CD4-positive, alpha-beta T cell treated with Interleukin-4 for 1 hour (primary cell): ENCODE measurements at regions not wholly inside any gene's neighbourhood (a gene's known extent, or its start where the extent isn't known, plus 50 kb on each side); places are given as distances from the start of the nearest gene placed in this dataset.

Experiments used
- DNase-seq, 2 donors: peaks; one replicate each; pipeline ENCODE4 v3.0.0-alpha.2; 2020 to 2022

DNA sequence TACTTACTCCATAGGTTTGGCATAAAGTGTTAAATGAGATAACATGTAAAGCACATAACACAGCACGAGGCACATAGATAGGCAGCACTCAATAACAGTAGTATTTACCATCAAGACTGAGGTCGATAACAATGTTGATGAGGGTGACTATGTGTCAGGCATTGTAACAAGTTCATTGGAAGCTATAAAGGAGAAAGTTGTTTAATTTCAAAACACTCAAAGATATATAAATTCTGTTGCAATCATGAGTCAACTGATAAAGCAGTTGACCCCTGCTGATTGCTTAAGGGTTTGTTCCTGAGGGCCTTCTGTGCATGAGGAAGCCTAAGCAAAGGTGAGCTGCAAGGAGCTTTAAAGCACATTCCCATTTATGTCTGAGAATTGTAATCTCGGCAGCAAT is 760.5 kb downstream of the SATB2 start:
- DNase-seq: no peak

DNA sequence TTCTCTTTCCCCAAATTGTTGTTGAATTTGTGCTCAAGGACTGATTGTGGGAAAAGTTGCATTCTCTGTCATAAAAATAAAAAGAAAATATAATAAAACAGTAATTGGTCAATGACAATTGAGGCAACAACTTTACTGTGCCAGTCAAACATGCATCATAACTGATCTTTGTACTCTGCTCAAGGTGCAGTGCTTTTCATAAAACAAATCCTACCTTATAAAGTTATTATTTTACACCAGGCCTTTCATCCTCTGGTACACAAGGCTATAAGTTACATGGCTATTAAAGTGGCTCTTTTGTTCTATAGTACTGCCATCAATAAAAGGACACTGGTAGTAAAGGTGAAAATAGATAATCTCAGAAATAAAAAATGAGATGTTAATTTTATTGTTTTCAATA is 761.9 kb downstream of the SATB2 start:
- DNase-seq: no peak

DNA sequence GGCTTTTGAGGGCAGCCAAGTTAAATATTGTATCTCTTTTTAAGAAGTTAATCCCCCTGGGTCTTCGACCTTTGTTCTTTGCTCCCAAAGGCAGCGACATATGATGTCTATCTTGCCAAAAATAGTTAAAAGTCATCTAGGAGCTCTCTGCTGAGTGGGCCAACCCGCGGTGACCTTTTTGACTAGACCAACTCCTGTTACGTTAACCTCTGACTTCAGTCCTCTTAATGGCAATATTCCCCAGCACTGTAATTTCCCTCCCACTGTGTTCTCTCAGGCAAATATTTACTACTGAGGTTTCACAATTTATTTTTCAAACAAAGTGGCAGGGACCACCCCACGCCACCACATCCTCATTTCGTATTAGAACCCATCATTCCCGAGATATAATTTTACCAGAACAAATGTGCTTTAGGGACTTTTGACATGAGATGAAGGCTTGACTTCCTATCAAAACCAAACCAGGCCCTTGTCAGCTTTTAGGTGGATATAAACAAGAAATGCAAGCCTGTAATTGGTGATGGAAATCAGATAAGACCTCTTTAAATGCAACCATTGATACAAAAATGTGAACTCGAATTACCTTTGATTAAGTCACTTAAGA is 764.7 kb downstream of the SATB2 start:
- DNase-seq: no peak

DNA sequence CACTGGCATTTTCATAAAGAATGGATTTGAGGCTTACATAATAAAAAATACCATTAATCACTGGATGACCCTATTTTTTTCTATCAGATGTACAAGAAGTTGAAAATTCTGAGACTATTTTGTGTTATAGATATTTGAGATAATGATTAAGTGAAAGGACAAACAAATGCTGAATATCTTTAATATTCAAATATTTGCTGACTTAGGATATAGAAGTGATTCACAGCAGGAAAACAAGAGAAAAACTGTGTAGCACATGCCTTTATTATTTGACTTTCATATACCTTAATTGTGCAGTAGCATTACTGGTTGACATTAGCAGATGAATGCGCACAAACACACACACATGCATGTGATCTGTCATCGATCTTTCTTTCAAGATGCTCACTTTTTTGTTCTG is 766.5 kb downstream of the SATB2 start:
- DNase-seq: no peak

DNA sequence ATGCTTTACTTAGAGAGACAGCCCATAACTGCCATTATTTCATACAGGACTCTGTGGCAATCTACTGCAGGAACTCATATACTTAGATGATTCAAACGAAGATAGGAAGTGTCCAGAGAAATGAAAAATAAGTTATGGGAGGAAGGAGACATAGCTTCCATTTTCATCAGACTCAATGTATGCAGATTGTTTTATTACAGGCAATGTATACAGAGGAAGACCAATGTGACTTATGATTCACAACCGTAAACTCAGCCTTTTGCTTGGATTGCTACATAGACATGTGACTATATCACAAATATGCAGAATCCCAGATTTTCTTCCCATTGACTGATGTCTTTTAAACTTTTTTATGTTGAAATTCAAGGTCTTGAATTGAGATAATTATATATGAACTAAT is 793.4 kb downstream of the SATB2 start:
- no peak for DNase-seq

DNA sequence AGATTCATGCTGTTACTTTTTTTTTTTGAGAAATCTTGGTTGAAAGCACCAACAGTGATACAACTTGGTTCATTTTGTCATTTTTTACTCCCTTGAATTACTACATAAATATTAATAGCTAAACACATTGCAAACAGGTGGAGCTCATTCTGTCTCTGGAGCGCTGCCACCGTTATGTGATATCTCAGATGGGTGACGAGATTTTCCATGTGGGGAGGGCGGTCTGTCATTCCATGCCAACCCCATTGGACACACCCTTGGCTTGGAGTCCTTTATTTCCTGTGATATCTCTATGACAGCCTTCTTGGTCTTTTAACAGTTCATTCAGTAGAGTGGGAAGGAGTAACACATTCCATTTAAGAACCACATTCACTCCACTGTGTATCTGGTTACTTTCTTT is 794.8 kb downstream of the SATB2 start:
- no peak for DNase-seq

DNA sequence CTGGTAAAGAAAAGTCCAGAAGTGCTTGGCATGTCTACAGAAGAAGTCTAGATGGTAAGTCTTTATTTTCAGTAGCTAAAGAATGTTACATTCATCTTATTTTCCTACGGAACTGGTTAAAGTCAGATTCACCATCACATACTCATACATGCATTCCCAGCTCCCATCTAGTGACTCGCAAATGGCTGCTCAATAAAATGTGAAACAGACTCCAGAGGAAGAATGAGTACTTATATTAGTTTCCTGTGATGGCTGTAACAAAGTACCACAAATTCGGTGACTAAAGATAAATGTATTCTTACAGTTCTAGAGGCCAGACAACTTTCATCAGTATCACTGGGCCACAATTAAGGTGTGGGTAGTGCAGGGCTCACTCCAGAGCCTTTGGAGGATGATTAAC is 797.2 kb downstream of the SATB2 start:
- DNase-seq: no peak

DNA sequence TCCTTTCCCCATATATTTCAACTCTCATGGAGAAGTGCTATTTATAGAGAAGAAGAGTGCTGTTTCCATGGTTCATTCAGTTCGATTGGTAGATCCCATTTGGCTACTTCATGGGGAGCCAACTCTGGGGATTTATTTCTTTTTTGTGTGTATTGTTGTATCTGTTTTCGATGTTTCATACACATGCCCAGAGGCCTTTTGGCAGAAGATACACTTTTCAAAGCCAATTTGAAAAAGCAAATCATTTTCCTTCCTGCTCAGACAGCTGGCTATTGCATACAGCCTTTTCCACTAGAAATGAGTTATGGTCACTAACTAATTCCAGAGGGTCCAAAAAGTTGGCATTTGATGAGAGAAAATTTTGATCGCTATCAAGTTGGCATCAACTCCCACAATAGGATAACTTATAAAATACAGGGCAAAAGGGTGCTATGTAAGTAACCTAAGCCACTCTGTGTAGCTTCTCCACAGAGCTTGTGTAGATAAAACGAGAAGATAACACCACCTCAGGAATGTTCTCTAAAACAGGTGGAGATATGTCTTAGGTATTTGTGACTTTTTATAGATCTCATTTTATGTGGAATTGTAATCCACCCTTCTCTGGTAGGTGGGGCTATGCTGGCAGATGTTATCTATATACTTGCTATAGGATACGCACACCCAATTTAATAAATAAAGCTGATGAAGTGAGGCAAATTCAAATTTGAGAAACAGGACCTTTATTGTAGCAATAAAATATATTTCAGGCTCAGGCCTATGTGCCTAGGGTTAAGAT is 798.5 kb downstream of the SATB2 start:
- no peak for DNase-seq

DNA sequence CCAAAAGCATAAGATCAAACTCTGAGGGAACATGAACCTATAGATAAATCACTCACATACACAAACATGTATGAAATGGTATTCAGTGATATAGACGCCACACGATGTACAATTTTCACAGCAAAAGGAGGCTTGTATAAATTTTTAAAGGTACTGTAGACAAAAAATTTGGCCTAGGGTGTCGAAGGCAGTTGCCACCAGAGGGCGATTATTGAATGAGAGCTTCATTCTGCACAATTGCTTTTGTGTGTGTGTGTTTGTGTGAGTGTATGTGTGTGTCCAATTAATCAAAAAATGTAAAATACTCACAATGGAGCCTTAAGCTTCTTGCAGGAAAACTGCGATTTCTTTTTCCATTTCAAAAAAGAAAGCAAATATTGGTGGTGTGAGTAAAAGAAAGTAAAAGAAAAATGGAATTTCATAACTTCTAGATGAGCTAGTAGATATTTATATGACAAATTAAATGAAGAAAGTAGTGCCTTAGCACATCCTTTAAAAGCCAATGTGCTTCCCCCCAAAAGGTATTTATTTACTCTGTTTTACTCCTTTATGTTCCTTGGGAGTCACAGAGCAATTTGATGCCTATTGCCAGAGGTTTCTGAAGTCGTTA is 800.1 kb downstream of the SATB2 start:
- no peak for DNase-seq

DNA sequence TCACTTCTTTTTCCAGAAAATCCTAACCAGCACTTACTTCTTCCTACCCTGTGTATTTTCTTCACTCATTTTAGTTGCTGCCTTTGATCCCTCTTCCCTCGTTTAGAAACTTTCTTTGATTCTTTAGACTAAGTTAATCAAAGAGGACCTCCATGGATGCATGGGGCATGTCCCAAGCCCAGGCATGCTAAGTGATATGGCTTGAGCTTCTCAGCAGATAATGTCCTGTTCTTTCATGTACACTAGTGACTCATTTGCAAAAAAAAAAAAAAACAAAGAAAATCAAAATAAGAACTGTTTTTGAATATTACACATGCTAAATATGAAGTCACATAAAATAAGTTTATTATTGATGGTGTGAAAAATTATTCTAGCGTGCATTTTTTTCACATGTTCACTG is 800.9 kb downstream of the SATB2 start:
- DNase-seq: no peak

DNA sequence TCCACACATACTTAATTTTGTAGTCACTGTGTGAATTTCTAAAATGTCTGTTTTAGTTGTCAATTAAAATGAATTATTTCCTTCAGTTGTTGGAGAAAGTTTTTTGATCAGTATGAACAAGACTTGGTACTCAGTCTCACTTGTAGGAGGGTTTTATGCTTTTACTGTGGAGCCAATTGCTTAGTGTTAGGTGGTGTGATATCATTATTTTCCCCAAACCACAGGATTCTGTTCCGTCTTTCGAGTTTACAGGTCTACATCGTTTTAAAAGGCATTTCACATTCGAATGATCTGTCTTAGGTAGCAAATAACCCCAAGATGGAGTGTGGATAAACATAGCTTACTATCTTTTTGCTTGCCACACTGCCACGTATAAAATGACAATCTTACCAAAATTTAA is 803.1 kb downstream of the SATB2 start:
- no peak for DNase-seq

DNA sequence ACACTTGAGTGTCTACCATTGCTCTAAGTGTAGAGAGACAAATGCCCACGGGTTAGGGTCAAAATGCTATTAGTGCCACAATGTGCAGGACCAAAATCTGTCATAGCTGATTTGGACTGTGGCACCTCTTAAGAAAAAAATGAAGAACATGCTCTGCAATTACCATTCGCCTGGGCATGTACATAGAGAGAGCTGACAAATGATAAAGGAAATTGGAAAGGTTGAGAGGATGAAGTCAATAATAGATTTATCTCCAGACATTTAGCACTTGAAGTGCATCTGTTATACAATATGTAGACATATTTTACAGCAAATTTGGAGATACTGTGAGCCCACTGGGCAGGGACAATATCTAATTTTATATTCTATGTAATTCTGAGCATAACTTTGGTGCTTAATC is 804.4 kb downstream of the SATB2 start:
- no peak for DNase-seq

DNA sequence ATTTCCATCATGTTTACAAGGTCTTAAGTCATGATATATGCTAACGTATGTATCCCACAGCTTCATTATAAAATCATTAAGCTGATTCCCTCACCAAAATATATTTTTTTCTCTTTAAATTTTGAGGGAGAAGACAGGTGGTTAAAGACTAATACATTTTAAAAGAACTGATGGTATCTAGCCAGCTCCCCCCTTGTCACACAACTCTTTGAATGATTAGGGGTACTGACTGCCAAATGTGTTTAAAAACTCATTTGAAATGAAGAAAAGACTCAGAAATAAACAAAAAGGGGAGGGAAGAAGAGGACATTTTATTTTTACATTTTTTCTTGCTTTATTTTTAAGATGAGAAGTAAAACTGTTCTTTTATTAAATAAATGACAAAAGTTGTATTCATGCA is 805.3 kb downstream of the SATB2 start:
- DNase-seq: no peak

DNA sequence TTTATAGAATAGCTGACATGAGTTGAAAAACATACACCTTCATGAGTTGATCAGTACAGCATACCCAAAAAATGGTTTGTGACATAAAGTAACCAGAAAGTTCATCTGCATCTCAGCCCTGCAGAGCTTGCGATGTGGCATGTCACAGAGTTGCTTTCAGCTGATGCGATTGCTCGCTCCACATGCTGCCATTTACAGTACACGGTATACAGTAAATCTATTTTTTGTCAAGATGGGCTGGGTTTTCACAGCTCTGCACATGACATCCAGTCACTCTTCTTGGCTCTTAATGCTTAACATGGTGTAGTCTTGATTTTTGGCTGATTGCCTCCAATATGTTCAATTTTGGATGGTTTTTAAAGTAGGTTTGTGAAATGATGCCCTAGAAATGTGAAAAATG is 811.9 kb downstream of the SATB2 start:
- DNase-seq: no peak

DNA sequence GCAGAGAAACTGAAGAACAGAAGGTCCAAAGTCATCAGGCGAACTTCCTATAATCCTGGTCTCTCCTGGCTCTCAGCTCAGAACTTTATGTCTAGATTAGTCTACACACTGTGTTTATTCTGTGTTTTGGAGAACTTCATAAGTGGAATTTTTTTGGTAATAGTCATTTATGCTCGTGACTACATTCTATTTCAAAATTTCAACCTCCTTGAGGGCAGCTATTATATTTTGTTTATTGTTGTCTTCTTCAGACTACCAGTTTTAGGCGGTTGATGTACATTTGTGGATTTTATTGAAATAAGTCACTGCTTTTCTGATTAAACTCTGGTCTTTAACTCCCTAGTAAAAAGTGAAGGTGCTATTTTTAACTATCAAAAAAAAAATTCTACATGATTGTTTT is 816.6 kb downstream of the SATB2 start:
- no peak for DNase-seq

DNA sequence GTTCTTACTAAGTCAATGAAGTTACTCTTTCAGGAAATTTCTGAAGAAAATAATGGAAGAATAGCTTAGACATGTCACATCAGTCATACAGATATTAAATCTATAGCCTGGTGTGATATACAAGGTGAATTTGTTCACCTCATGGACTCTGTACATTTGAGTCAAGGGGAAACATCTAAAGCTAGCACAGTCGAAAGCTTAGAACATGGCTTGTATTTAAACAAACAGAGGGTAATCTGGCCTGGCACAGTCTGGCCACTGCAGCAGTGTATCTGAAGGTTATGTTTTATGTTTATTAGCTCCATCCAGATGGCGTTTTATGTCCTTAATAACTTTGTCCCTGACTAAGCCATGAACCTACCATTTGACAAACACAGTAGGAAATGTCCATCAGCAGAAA is 817.3 kb downstream of the SATB2 start:
- no peak for DNase-seq

DNA sequence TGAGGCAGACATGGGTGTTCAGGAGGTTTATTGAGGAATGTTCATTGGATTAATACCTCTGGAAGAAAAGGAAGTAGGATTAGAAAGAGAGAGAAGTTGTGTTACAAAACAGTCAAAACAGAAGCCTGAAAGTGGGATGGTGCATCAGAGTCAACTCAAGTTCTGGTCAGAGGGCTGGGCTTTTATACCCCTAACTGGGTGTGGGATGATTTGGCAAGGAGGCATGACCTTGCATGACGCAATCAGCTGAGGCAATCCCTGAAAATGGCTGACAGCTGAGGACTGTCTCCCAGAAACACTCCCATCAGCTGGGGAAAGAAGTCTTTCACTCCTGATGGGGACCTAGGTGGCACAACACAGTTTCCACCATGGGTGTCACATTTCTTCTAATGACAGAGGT is 818.2 kb downstream of the SATB2 start:
- DNase-seq: no peak

DNA sequence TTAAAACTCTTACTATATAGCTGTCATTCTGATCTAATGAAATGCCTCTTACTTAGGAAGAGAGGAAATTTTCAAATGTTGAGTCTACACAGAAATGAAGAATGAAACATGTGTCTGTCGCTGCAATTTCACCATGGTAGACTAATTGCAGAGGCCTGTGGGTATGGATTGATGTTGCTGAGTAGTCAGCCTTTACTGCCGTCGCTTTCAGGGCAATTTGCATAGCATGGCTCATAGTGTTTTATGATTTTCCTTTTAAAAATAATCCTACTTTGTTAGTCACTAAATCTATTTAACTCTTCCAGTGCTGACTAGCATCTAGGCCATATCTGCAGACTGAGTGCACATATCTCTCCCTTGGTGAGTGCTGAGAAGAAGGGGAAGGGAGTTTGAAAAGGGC is 819.2 kb downstream of the SATB2 start:
- no peak for DNase-seq

DNA sequence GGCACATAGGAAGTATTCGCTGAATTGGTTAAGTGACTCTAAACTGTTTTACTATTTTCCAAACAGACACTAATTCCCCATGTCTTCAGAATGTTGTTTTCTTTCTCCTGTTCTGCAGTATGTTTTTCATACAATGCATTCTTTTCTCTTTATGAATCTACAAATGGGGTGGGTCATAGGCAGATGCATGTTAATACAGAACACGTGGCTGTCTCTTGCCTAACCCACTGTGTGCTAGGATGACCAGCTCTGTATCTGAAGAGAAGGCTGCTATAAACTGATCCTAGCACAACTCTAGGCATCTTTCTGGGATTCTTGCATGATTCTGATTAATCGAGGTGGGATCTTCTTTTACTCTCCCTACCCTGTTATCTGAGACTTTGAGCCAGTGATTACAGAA is 826.0 kb downstream of the PLCL1 start:
- no peak for DNase-seq

DNA sequence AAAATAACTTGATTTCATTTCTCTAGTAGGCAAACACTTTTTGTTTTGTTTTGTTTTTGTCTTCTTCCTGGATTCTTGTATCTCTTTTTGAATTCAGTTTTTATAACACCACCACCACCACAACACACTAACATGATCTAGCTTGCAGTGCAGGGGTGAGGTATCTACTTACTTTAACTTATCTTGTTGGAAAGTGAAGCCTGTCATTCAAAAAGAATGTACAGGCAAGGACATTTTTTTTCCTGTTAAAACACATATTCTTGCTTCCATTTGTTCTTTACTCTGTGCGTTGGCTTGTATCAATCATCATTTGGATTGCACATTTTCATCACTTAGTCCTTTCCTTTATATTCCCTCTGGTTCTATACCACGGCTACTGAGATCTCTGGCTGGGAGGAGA is 824.2 kb downstream of the PLCL1 start:
- DNase-seq: no peak

DNA sequence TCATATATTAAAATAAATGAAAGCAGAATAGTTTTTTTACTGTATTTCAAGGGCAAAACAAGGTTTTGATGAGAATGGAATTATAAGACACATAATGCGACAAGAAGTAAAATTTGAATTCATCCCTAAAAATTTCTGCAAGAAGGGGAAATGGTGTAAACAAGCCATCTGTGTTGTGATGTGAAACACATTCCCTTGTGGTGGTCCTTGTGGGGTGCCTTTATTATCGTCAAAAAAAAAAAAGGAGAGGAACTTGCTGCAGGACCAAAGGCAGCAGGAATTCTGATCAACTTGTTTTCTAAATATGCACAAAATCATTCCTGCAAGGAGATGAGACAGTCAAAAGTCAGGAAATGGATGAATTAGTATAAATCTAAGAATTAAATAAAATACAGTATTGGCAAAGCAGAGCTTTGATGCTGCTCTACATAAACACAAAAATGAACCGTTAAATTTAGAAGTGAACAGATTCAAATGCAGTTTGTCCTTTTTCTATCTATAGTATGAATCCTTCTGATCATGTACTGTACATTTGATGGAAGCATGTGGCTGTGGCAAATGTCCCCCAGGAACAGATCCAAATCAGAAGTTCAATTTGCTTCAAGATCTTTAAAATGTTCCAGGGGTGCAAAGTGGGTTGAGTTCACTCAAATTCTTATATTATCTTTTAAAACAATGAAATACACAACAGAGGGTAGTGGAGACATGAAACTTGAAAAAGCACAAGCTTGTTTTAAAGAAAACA is 818.8 kb downstream of the PLCL1 start:
- DNase-seq: no peak

DNA sequence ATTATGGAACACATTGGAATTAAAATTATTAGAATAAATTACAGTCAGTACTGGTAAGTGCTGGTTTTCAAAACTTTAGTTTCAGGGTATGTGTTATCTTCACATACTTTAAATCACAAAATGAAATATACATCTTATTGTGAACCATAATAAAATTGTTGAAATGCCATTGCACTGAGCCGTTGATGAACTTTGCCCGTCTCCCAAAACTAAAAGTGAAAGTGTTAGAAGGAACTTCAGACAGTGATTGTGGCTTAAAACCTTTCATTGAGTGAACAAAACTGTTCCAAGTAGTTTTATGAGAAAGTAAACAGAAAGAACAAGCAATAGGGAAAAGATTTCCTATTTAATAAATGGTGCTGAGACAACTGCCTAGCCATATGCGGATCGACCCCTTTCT is 811.6 kb downstream of the PLCL1 start:
- DNase-seq: no peak

DNA sequence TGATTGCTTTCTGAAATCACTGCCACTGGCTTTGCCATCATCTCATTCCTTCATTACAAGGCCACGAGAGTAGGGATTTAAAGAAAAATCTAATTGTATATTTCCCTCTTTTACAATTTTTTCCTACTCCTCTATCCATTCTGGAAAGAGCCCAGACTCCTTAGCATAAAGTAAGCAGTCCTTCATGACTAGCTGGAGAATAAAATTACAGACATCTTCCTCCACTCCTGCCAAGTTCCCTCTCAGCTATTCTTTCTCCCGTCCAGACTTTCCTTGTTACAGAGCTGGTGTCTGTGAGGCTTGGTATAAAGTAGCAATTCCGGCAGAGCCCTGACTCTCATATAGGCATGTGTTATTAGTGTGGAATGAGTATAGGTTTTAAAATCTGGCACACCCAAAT is 806.8 kb downstream of the PLCL1 start:
- DNase-seq: no peak

DNA sequence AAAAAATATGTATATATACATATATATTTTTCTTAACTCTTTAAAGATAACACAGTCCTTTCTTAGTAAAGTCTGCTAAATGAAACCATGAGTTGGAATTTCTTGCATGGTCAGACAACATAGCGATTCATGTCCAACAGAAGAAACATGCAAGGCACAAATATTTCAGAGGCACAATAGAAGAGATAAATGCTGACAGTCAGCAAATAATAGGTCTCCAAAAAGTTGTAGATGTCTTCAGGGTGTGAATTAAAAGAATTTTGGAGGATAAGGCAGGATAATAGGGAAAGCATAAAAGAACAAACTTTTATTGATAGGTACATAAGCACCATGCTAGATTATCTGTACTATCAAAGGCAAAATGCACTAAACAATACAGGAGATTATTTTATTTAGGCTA is 800.2 kb downstream of the PLCL1 start:
- no peak for DNase-seq
